ENCODE measurements at regions not wholly inside any gene's neighbourhood (a gene's known extent, or its start where the extent isn't known, plus 50 kb on each side); places are given as distances from the start of the nearest gene placed in this dataset.
A peak's percentile ranks its signal among the peaks of the same experiment; 100 is the strongest.
"Not testable (repeated sequence)": the region's sequence is repeated elsewhere in the genome, so short reads cannot be mapped to it uniquely, and the experiment has no call there.

DNA sequence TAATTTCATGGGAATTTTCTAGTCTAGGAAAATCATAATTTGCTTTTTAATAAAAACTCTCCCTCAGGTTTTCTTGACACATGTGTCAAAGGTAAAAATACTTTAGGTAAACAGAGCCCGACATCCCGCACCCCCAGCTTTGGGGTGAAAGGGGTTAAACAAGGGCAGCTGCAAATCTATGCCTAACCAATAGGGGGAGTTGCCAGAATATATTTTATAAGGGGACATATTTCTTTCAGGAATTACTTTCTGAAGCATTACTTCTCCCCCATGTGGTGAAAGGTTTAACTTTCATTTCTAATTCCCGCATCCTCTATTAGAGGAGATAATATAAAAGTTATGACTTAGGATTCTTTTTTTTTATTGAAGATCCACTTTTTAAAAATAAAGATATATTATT, 53.9 kb upstream of the HEPH start:
- CTCF ChIA-PET, result interaction anchor here (0.6 to 3.4 kb wide), 20 partner anchors 18 to 530 kb away, joined by 3 to 15 read pairs (median 3); no protein-coding TSS in a partner anchor
- Mint-ChIP-seq H3K9me3 (no peaks in the 10 kb centered on the region), H3K4me3 (no peak overlapping the region), H3K36me3 (ENCODE audit: low read depth) (no peaks in the 10 kb centered on the region), H3K4me1 (peaks cover 6% of the 10 kb centered on the region), H3K27ac (no peak overlapping the region), H3K27me3 (no peaks in the 10 kb centered on the region)
- no peak for TF ChIP-seq CTCF (IDR thresholded peaks at IDR 0.05)
- intact Hi-C loops (cut with micrococcal nuclease), result loop anchor here (1.0 to 5.0 kb wide), 5 partner anchors 123 to 528 kb away; no protein-coding TSS in a partner anchor
- no peak for DNase-seq
- peak; percentile 57 for ATAC-seq (ENCODE audit: low read depth)
- POLR2A ChIA-PET, result interaction anchor here (0.6 to 0.7 kb wide), 2 partner anchors 108 to 124 kb away, joined by 3 read pairs; no protein-coding TSS in a partner anchor

- CTCF ChIA-PET, result interaction anchor here (3.4 kb wide), 1 partner anchor 77 kb away, joined by 15 read pairs; no protein-coding TSS in a partner anchor
Measured at GRCh38 chrX:66107860-66108259, 56.2 kb upstream of the HEPH start.

DNA sequence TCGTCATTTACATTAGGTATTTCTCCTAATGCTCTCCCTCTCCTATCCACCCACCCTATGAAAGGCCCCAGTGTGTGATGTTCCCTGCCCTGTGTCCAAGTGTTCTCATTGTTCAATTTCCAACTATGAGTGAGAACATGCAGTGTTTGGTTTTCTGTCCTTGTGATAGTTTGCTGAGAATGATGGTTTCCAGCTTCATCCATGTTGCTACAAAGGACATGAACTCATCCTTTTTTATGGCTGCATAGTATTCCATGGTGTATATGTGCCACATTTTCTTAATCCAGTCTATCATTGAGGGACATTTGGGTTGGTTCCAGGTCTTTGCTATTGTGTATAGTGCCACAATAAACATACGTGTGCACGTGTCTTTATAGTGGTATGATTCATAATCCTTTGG, 61.6 kb upstream of the HEPH start:
- CTCF ChIA-PET; ATAC-seq (ENCODE audit: low read depth): not testable (repeated sequence)

More at GRCh38 chrX:66107860-66108259, 56.2 kb upstream of the HEPH start:
- H3K27ac Mint-ChIP-seq; DNase-seq; POLR2A ChIA-PET; H3K27me3 Mint-ChIP-seq; H3K4me1 Mint-ChIP-seq; H3K4me3 Mint-ChIP-seq; H3K9me3 Mint-ChIP-seq; ATAC-seq (ENCODE audit: low read depth); H3K36me3 Mint-ChIP-seq (ENCODE audit: low read depth): not testable (repeated sequence)
- intact Hi-C loops (cut with micrococcal nuclease), result loop anchor here (10.0 kb wide), 1 partner anchor 63 kb away; the partner anchor contains the start of gene VSIG4

DNA sequence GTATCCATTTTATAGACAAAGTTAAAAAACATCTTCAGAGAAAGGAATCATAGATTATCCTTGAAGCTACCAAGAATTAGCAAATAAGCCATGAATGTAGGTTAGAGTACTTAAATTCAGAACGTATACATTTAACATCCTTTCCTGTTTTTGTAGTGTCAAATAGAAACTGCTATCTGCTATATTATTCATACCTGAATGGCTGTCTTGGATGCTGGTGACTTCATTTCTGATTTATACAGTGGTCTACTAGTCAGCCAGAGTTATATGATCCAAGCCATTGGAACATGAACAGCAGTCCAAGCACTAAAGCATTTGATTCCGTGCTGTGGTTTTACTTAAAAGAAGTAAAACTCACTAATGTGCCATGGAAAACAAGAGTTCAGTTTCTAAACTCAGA, 58.3 kb upstream of the VSIG4 start:
- TF ChIP-seq CTCF (IDR thresholded peaks at IDR 0.05), result no peak
- Mint-ChIP-seq H3K4me3 (no peak overlapping the region), H3K27me3 (no peaks in the 10 kb centered on the region), H3K27ac (no peak overlapping the region), H3K4me1 (no peaks in the 10 kb centered on the region), H3K9me3 (no peaks in the 10 kb centered on the region), H3K36me3 (ENCODE audit: low read depth) (no peaks in the 10 kb centered on the region)
- DNase-seq (no peak), ATAC-seq (ENCODE audit: low read depth) (no peak)
- intact Hi-C loops (cut with micrococcal nuclease), result no loop called here
- POLR2A ChIA-PET, result no interaction called here
- CTCF ChIA-PET, result no interaction called here

More for the DNA sequence above, 61.6 kb upstream of the HEPH start:
- H3K9me3 Mint-ChIP-seq; H3K4me3 Mint-ChIP-seq; H3K27ac Mint-ChIP-seq; DNase-seq; H3K4me1 Mint-ChIP-seq; POLR2A ChIA-PET; H3K36me3 Mint-ChIP-seq (ENCODE audit: low read depth); H3K27me3 Mint-ChIP-seq: not testable (repeated sequence)
- intact Hi-C loops (cut with micrococcal nuclease), result loop anchor here (10.0 kb wide), 1 partner anchor 58 kb away; the partner anchor contains the start of gene VSIG4

GRCh38 chrX:66096987-66097386, 57.1 kb upstream of the VSIG4 start:
- ATAC-seq (ENCODE audit: low read depth); H3K4me1 Mint-ChIP-seq; H3K9me3 Mint-ChIP-seq; POLR2A ChIA-PET; H3K36me3 Mint-ChIP-seq (ENCODE audit: low read depth); CTCF ChIA-PET; DNase-seq; H3K27ac Mint-ChIP-seq; intact Hi-C loops (cut with micrococcal nuclease); H3K27me3 Mint-ChIP-seq; H3K4me3 Mint-ChIP-seq: not testable (repeated sequence)

- H3K9me3 Mint-ChIP-seq; ATAC-seq (ENCODE audit: low read depth); H3K4me1 Mint-ChIP-seq; POLR2A ChIA-PET; DNase-seq; H3K36me3 Mint-ChIP-seq (ENCODE audit: low read depth); H3K4me3 Mint-ChIP-seq; intact Hi-C loops (cut with micrococcal nuclease); H3K27me3 Mint-ChIP-seq; H3K27ac Mint-ChIP-seq; CTCF ChIA-PET: not testable (repeated sequence)
Measured at GRCh38 chrX:66090004-66090403, 50.1 kb upstream of the VSIG4 start.
